Fibroblast of pulmonary artery (primary cell): ENCODE measurements at regions not wholly inside any gene's neighbourhood (a gene's known extent, or its start where the extent isn't known, plus 50 kb on each side); places are given as distances from the start of the nearest gene placed in this dataset.
"Not testable (repeated sequence)": the region's sequence is repeated elsewhere in the genome, so short reads cannot be mapped to it uniquely, and the experiment has no call there.

Experiments
- DNase-seq: peaks from one replicate; pipeline ENCODE4 v3.0.0-alpha.2; 2010; ENCODE audit warnings: low read depth
- H3K4me3 ChIP-seq: replicated peaks from 2 replicates; pipeline ENCODE4 v1.5.1; 2011; ENCODE audit warnings: low read depth, mild to moderate bottlenecking, control low read depth, low read length, moderate library complexity
- CTCF ChIP-seq: IDR thresholded peaks from 2 replicates; pipeline ENCODE4 v1.5.1; 2011; ENCODE audit warnings: mild to moderate bottlenecking, control low read depth, low read length, inconsistent platforms; ENCODE audit errors: missing control alignments

GRCh38 chr7:115211171-115211570 lies 289.3 kb downstream of the MDFIC start:
- TF ChIP-seq CTCF, result no peak
- DNase-seq, result no peak
- H3K4me3 ChIP-seq, result no peak overlapping the region

GRCh38 chr7:115210552-115210951 lies 288.7 kb downstream of the MDFIC start:
- H3K4me3 ChIP-seq, result no peak overlapping the region
- no peak for TF ChIP-seq CTCF
- DNase-seq, result no peak

- no peak for TF ChIP-seq CTCF
- H3K4me3 ChIP-seq, result no peak overlapping the region
- DNase-seq, result no peak
Measured at GRCh38 chr7:115208710-115209560, 287.0 kb downstream of the MDFIC start.

- H3K4me3 ChIP-seq, DNase-seq: not testable (repeated sequence)
Measured at GRCh38 chr7:115206374-115206773, 284.5 kb downstream of the MDFIC start.

GRCh38 chr7:115198143-115198542 lies 276.2 kb downstream of the MDFIC start:
- no peak overlapping the region for H3K4me3 ChIP-seq
- peak; percentile 16 for DNase-seq
- no peak for TF ChIP-seq CTCF

- H3K4me3 ChIP-seq, result no peak overlapping the region
- no peak for TF ChIP-seq CTCF
- DNase-seq, result no peak
Measured at GRCh38 chr7:115195208-115195607, 273.3 kb downstream of the MDFIC start.

- H3K4me3 ChIP-seq, result no peak overlapping the region
- no peak for DNase-seq
- TF ChIP-seq CTCF, result no peak
Measured at GRCh38 chr7:115191526-115191925, 269.6 kb downstream of the MDFIC start.
